Liver (tissue), 8 donors: ENCODE measurements at regions not wholly inside any gene's neighbourhood (a gene's known extent, or its start where the extent isn't known, plus 50 kb on each side); places are given as distances from the start of the nearest gene placed in this dataset.

Source experiments
- DNase-seq: peaks from one replicate; pipeline ENCODE4 v3.0.0-alpha.2; 2017; ENCODE audit warnings: low spot score
- H3K27ac ChIP-seq, 2 donors: one replicate each; pipeline ENCODE4 v1.7.0; 2013; ENCODE audit warnings: inconsistent platforms in 2 of 2, low read length in 2 of 2, control low read depth in 1 of 2, low read depth in 1 of 2, mild to moderate bottlenecking in 1 of 2
- H3K27me3 ChIP-seq, 4 donors: one replicate each; pipeline versions ENCODE4 v1.6.1 to v1.7.0; 2013; ENCODE audit warnings: low read length in 3 of 4, inconsistent platforms in 1 of 4, mild to moderate bottlenecking in 1 of 4, moderate library complexity in 1 of 4; ENCODE audit not compliant: control insufficient read depth in 4 of 4, insufficient read depth in 4 of 4
- H3K36me3 ChIP-seq, 4 donors: one replicate each; pipeline versions ENCODE4 v1.6.1 to v1.7.0; 2013; ENCODE audit warnings: low read length in 3 of 4, mild to moderate bottlenecking in 3 of 4, low read depth in 1 of 4, moderate library complexity in 1 of 4; ENCODE audit not compliant: control insufficient read depth in 4 of 4, insufficient read depth in 3 of 4
- H3K4me1 ChIP-seq, 4 donors: one replicate each; pipeline versions ENCODE4 v1.6.1 to v1.7.0; 2013; ENCODE audit warnings: low read length in 3 of 4, mild to moderate bottlenecking in 3 of 4, moderate library complexity in 1 of 4; ENCODE audit not compliant: control insufficient read depth in 4 of 4, insufficient read depth in 4 of 4
- H3K4me3 ChIP-seq, 3 donors: one replicate each; pipeline versions ENCODE4 v1.6.1 to v1.7.0; 2013; ENCODE audit warnings: low read length in 3 of 3, control low read depth in 1 of 3, low read depth in 1 of 3, mild to moderate bottlenecking in 1 of 3
- H3K9ac ChIP-seq, 2 donors: one replicate each; pipeline ENCODE4 v1.7.0; 2013; ENCODE audit warnings: low read length in 2 of 2, mild to moderate bottlenecking in 2 of 2, moderate library complexity in 2 of 2, control low read depth in 1 of 2, low read depth in 1 of 2
- H3K9me3 ChIP-seq, 4 donors: one replicate each; pipeline versions ENCODE4 v1.6.1 to v1.7.0; 2013; ENCODE audit warnings: low read length in 3 of 4; ENCODE audit not compliant: control insufficient read depth in 4 of 4
- ATF3 ChIP-seq: IDR thresholded peaks from 2 replicates; pipeline ENCODE4 v1.6.1; 2016; ENCODE audit warnings: antibody characterized with exemption
- CTCF ChIP-seq: fragments of 150-350 bp; IDR thresholded peaks from 2 replicates; pipeline ENCODE4 v1.5.1; 2017; ENCODE audit warnings: improper control_type of control experiment, low read depth, low read length; ENCODE audit not compliant: missing input control
- EGR1 ChIP-seq, 2 donors: IDR thresholded peaks; 2 replicates each; pipeline ENCODE4 v1.6.1; 2016 to 2018; ENCODE audit warnings: antibody characterized with exemption in 2 of 2, low read depth in 2 of 2
- FOXA1 ChIP-seq: IDR thresholded peaks from 2 replicates; pipeline ENCODE4 v1.6.1; 2016; ENCODE audit warnings: antibody characterized with exemption
- FOXA2 ChIP-seq: IDR thresholded peaks from 2 replicates; pipeline ENCODE4 v1.6.1; 2016; ENCODE audit warnings: antibody characterized with exemption
- GABPA ChIP-seq, 2 donors: IDR thresholded peaks in 1 of 2; conservative IDR thresholded peaks in 1 of 2; 2 replicates each; pipeline ENCODE4 v1.6.1; 2016; ENCODE audit warnings: antibody characterized with exemption in 2 of 2, mild to moderate bottlenecking in 1 of 2, moderate library complexity in 1 of 2
- HNF4A ChIP-seq, 2 donors: conservative IDR thresholded peaks; 2 replicates each; pipeline ENCODE4 v1.6.1; 2016; ENCODE audit warnings: antibody characterized with exemption in 2 of 2, mild to moderate bottlenecking in 2 of 2
- HNF4G ChIP-seq: IDR thresholded peaks from 2 replicates; pipeline ENCODE4 v1.6.1; 2016; ENCODE audit warnings: antibody characterized with exemption
- JUND ChIP-seq, 2 donors: IDR thresholded peaks; 2 replicates each; pipeline ENCODE4 v1.6.1; 2016; ENCODE audit warnings: antibody characterized with exemption in 2 of 2
- MAX ChIP-seq: IDR thresholded peaks from 2 replicates; pipeline ENCODE4 v1.6.1; 2016; ENCODE audit warnings: antibody characterized with exemption
- NR2F2 ChIP-seq: IDR thresholded peaks from 2 replicates; pipeline ENCODE4 v1.6.1; 2016; ENCODE audit warnings: antibody characterized with exemption
- RAD21 ChIP-seq, 2 donors: IDR thresholded peaks; 2 replicates each; pipeline ENCODE4 v1.6.1; 2016; ENCODE audit warnings: antibody characterized with exemption in 2 of 2, mild to moderate bottlenecking in 2 of 2
- REST ChIP-seq: IDR thresholded peaks from 2 replicates; pipeline ENCODE4 v1.6.1; 2016; ENCODE audit warnings: antibody characterized with exemption, mild to moderate bottlenecking
- RXRA ChIP-seq, 2 donors: IDR thresholded peaks; 2 replicates each; pipeline ENCODE4 v1.6.1; 2017 to 2018; ENCODE audit warnings: antibody characterized with exemption in 2 of 2, mild to moderate bottlenecking in 1 of 2
- SP1 ChIP-seq: IDR thresholded peaks from 2 replicates; pipeline ENCODE4 v1.6.1; 2018; ENCODE audit warnings: antibody characterized with exemption, mild to moderate bottlenecking
- TAF1 ChIP-seq: conservative IDR thresholded peaks from 2 replicates; pipeline ENCODE4 v1.6.1; 2016; ENCODE audit warnings: antibody characterized with exemption, mild to moderate bottlenecking
- YY1 ChIP-seq: IDR thresholded peaks from 2 replicates; pipeline ENCODE4 v1.6.1; 2016; ENCODE audit warnings: antibody characterized with exemption, mild to moderate bottlenecking
- ZBTB33 ChIP-seq: IDR thresholded peaks from 2 replicates; pipeline ENCODE4 v1.6.1; 2016; ENCODE audit warnings: antibody characterized with exemption
- WGBS: extraction: QIAGEN DNeasy Blood & Tissue Kit; methylation state at CpG from one replicate; pipeline ENCODE4 v1.1.7; 2013; 5-methylcytosine and 5-hydroxymethylcytosine counted together
- donor health status: healthy.
- donor health status: healthy.
- donor health status: healthy.
- donor health status: healthy.
- donor health status: healthy.

GRCh38 chr12:24603371-24603770 is 345.5 kb downstream of the BCAT1 start:
- H3K9me3 ChIP-seq: no peaks in the 10 kb centered on the region
- no peaks in the 10 kb centered on the region for H3K4me1 ChIP-seq
- TF ChIP-seq FOXA2 (no peak), EGR1 (IDR thresholded peaks at IDR 0.05; ENCODE audit: low read depth in 2 of 2) (no peak), MAX (no peak), ZBTB33 (no peak), NR2F2 (no peak), RAD21 (IDR thresholded peaks at IDR 0.05) (no peak), HNF4G (no peak), CTCF (no peak), FOXA1 (no peak), JUND (IDR thresholded peaks at IDR 0.05) (no peak), TAF1 (no peak), ATF3 (no peak), RXRA (IDR thresholded peaks at IDR 0.05) (no peak), YY1 (no peak), HNF4A (conservative IDR thresholded peaks at IDR 0.05) (no peak), GABPA (IDR thresholded peaks at IDR 0.05 in 1 of 2, conservative IDR thresholded peaks at IDR 0.05 in 1 of 2) (no peak), REST (no peak), SP1 (no peak)
- H3K27ac ChIP-seq: no peak overlapping the region
- no peak overlapping the region for H3K4me3 ChIP-seq
- no peak overlapping the region for H3K9ac ChIP-seq
- DNase-seq: no peak
- 87% methylated on average over 3 of the region's 3 CpGs for WGBS
- no peaks in the 10 kb centered on the region for H3K27me3 ChIP-seq
- no peaks in the 10 kb centered on the region for H3K36me3 ChIP-seq

- H3K27me3 ChIP-seq: no peaks in the 10 kb centered on the region
- no peaks in the 10 kb centered on the region for H3K36me3 ChIP-seq
- WGBS: 62% methylated on average over 1 of the region's 1 CpG
- H3K4me1 ChIP-seq: peaks cover 0 to 9% (median 5%) of the 10 kb centered on the region in 4 donors
- H3K9ac ChIP-seq: no peak overlapping the region
- no peaks in the 10 kb centered on the region for H3K9me3 ChIP-seq
- H3K4me3 ChIP-seq: no peak overlapping the region
- DNase-seq: no peak
- H3K27ac ChIP-seq: no peak overlapping the region
- TF ChIP-seq ZBTB33 (no peak), HNF4A (conservative IDR thresholded peaks at IDR 0.05) (no peak), CTCF (no peak), NR2F2 (no peak), HNF4G (no peak), SP1 (no peak), TAF1 (no peak), RAD21 (IDR thresholded peaks at IDR 0.05) (no peak), GABPA (IDR thresholded peaks at IDR 0.05 in 1 of 2, conservative IDR thresholded peaks at IDR 0.05 in 1 of 2) (no peak), RXRA (IDR thresholded peaks at IDR 0.05) (no peak), ATF3 (no peak), FOXA1 (no peak), FOXA2 (no peak)
These were observed 347.9 kb downstream of the BCAT1 start for GRCh38 chr12:24600996-24601395.
